ENCODE measurements at regions not wholly inside any gene's neighbourhood (a gene's known extent, or its start where the extent isn't known, plus 50 kb on each side); places are given as distances from the start of the nearest gene placed in this dataset.

DNA sequence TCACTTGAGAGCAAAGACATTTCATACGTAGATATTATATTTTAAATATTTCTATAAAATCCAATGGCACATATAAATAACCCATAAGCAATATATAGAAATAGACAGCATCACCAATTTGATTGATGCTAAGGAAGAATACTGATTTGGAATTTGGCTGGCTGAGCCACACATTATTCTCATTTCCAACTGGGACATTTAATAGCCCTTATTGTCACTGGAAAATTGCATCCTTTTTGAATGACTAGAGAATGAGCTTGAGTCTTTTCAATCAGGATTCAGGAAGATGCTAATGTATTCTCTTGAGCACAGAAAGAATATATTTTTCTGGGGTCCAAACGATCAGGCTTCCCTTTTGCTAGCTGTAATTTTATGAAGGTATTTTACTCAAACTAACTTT, 70.9 kb upstream of the KCNH8 start:
- TF ChIP-seq CTCF (optimal IDR thresholded peaks at IDR 0.05 in 1 of 3, IDR thresholded peaks at IDR 0.05 in 1 of 3, conservative IDR thresholded peaks at IDR 0.05 in 1 of 3; ENCODE audit: extremely low read depth in 1 of 3, insufficient read depth in 2 of 3, low read length in 3 of 3) (no peak), EZH2 (IDR thresholded peaks at IDR 0.05; ENCODE audit: low read length) (no peak)

Measured in keratinocyte (primary cell).